ENCODE measurements at regions not wholly inside any gene's neighbourhood (a gene's known extent, or its start where the extent isn't known, plus 50 kb on each side); places are given as distances from the start of the nearest gene placed in this dataset.

DNA sequence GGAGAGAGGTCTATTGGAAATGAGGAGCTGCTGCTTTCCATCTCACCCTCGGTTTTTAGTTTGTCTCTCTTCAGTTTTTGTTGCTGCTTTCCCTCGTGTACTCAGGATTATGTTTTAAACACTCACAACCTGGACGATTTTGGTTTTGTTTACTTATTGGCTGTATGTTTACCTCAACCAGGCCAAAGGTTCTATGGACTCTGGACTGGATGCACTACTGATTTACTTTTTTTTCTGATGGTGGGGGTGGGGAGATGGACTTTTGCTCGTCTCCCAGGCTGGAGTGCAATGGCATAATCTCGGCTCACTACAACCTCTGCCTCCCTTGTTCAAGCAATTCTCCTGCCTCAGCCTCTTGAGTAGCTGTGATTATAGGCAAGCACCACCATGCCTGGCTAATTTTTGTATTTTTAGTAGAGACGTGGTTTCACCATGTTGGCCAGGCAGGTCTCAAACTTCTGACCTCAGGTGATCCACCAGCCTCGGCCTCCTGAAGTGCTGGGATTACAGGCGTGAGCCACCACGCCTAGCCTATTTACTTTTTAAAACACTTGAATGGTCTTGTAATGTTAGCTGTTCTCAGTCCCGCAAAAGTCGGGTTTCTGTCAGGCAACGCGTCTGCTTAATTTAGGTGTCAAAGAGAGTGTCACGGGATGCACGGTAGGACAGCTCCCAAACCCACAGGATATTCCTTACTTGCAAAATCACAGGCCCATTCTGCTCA lies 148.2 kb upstream of the RIPOR2 start:
- H3K27ac ChIP-seq = no peak overlapping the region
- no peak overlapping the region for H3K4me3 ChIP-seq
- DNase-seq = no peak
- WGBS, 5 donors = 66 to 74% (median 70%) methylated on average over 15 of the region's 15 CpGs
- H3K27me3 ChIP-seq = no peaks in the 10 kb centered on the region
- no peaks in the 10 kb centered on the region for H3K9me3 ChIP-seq
- H3K4me1 ChIP-seq = peaks cover 0 to 11% (median 7%) of the 10 kb centered on the region in 4 donors
- H3K36me3 ChIP-seq = peaks cover 0 to 29% (median 17%) of the 10 kb centered on the region in 4 donors
- TF ChIP-seq POLR2A (IDR thresholded peaks at IDR 0.05) (no peak), EP300 (IDR thresholded peaks at IDR 0.05) (no peak)
- TF ChIP-seq, protein P1, sequence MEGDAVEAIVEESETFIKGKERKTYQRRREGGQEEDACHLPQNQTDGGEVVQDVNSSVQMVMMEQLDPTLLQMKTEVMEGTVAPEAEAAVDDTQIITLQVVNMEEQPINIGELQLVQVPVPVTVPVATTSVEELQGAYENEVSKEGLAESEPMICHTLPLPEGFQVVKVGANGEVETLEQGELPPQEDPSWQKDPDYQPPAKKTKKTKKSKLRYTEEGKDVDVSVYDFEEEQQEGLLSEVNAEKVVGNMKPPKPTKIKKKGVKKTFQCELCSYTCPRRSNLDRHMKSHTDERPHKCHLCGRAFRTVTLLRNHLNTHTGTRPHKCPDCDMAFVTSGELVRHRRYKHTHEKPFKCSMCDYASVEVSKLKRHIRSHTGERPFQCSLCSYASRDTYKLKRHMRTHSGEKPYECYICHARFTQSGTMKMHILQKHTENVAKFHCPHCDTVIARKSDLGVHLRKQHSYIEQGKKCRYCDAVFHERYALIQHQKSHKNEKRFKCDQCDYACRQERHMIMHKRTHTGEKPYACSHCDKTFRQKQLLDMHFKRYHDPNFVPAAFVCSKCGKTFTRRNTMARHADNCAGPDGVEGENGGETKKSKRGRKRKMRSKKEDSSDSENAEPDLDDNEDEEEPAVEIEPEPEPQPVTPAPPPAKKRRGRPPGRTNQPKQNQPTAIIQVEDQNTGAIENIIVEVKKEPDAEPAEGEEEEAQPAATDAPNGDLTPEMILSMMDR (IDR thresholded peaks at IDR 0.05) = no peak
- intact Hi-C loops (cut with DNase I; ENCODE audit: low total_unique reads) = no loop called here

DNA sequence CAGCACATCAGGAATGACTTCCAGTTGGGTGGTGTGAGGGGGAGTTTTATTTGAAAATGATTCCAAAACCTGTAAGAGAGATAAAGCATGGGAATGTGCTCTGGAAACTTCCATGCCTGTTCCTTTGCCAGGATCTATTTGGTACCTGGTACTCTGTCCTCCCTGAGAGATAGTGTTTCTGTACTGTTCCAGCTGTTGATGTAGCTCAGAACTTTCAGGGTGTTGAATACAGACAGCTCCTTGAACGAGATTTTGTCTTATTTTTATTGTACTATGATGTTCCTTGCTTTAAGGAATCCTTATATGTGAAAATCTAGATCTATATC lies 148.7 kb upstream of the RIPOR2 start:
- H3K27ac ChIP-seq = no peak overlapping the region

DNA sequence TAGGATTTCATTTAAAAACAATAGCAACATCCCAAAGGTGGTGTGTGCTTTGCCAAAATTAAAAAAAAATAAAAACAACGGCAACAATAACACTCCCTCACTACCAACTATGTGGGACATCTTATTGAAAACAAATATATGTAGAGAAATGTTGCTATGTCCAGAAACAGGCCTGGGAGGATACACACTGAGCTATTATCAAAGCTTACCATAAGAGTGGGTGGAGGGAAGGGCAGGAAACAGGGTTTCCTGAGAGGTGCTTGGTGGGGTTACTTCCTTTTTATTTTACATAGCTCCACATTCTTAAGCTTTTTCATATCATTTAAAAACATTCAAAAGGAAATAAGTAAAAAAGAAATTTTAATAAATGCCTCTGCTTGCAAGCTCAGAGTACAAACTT lies 150.0 kb upstream of the RIPOR2 start:
- H3K4me1 ChIP-seq = peaks cover 0 to 11% (median 7%) of the 10 kb centered on the region in 4 donors
- no peaks in the 10 kb centered on the region for H3K9me3 ChIP-seq
- TF ChIP-seq POLR2A (IDR thresholded peaks at IDR 0.05) (no peak), POLR2AphosphoS5 (IDR thresholded peaks at IDR 0.05) (no peak), EP300 (IDR thresholded peaks at IDR 0.05) (no peak)
- TF ChIP-seq, protein P1 (IDR thresholded peaks at IDR 0.05) = no peak
- intact Hi-C loops (cut with DNase I; ENCODE audit: low total_unique reads) = no loop called here
- no peak overlapping the region for H3K27ac ChIP-seq
- no peak overlapping the region for H3K4me3 ChIP-seq
- H3K27me3 ChIP-seq = no peaks in the 10 kb centered on the region
- DNase-seq = peak in 1 of 2 donors; percentile 45
- H3K36me3 ChIP-seq = peaks cover 0 to 43% (median 22%) of the 10 kb centered on the region in 4 donors
- WGBS, 5 donors = 9 to 60% (median 33%) methylated on average over 1 of the region's 1 CpG

More for the DNA sequence above, 148.7 kb upstream of the RIPOR2 start:
- H3K9me3 ChIP-seq = no peaks in the 10 kb centered on the region
- TF ChIP-seq POLR2AphosphoS5 (IDR thresholded peaks at IDR 0.05) (no peak), POLR2A (IDR thresholded peaks at IDR 0.05) (no peak), EP300 (IDR thresholded peaks at IDR 0.05) (no peak)
- TF ChIP-seq, protein P1 (IDR thresholded peaks at IDR 0.05) = no peak
- no peaks in the 10 kb centered on the region for H3K27me3 ChIP-seq
- intact Hi-C loops (cut with DNase I; ENCODE audit: low total_unique reads) = no loop called here
- no peak overlapping the region for H3K4me3 ChIP-seq
- 63 to 90% (median 75%) methylated on average over 1 of the region's 1 CpG for WGBS, 5 donors
- peaks cover 0 to 11% (median 7%) of the 10 kb centered on the region in 4 donors for H3K4me1 ChIP-seq
- no peak for DNase-seq
- peaks cover 0 to 34% (median 19%) of the 10 kb centered on the region in 4 donors for H3K36me3 ChIP-seq

DNA sequence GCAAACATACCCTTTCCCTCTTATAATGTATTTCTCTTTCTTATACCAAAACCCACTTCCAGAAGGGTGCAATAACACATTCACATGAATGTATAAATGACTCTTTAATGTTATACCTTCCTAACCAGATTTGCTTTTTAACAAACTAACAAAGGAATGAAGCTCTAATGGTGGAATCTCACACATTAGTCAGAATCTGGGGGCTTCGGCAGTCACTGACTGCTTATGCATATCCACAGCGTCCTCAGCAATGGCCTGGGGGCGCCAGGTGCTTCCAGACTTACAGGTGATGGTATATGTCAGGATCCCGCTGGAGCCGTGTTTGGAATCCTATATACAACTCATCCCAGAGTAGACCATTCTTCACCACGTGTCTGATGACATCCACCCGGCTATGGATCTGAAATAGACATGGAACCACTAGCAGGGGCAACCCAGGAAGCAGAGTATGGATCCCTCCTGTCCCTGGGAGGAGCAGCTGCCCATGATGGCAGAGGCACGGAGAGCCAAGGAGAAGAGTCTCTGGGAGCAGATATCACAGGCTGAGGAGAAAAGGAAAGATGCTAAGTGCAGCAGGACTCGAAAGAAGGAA lies 150.8 kb upstream of the RIPOR2 start:
- Histone ChIP-seq H3K4me1 (peaks cover 0 to 11% (median 7%) of the 10 kb centered on the region in 4 donors), H3K9me3 (no peaks in the 10 kb centered on the region), H3K27me3 (no peaks in the 10 kb centered on the region), H3K36me3 (peaks cover 0 to 48% (median 24%) of the 10 kb centered on the region in 4 donors), H3K4me3 (no peak overlapping the region), H3K27ac (peak overlapping the region in 3 of 5 donors; percentile 11 to 20 (median 14))
- TF ChIP-seq POLR2A (IDR thresholded peaks at IDR 0.05) = no peak
- TF ChIP-seq, protein P1 (IDR thresholded peaks at IDR 0.05) = no peak
- TF ChIP-seq EP300 (IDR thresholded peaks at IDR 0.05) = no peak
- no peak for TF ChIP-seq POLR2AphosphoS5 (IDR thresholded peaks at IDR 0.05)
- 71 to 90% (median 84%) methylated on average over 9 of the region's 9 CpGs for whole genome bisulfite sequencing, 5 donors
- intact Hi-C loops (cut with DNase I; ENCODE audit: low total_unique reads) = no loop called here
- DNase-seq = no peak
